ENCODE measurements at regions not wholly inside any gene's neighbourhood (a gene's known extent, or its start where the extent isn't known, plus 50 kb on each side); places are given as distances from the start of the nearest gene placed in this dataset.

GRCh38 chr11:100484948-100485347 lies 202.1 kb upstream of the ARHGAP42 start:
- CTCF ChIA-PET: no interaction called here
- no peak for DNase-seq (ENCODE audit: low read depth, low spot score)
- POLR2A ChIA-PET: no interaction called here
- no peak for TF ChIP-seq CTCF (IDR thresholded peaks at IDR 0.05; ENCODE audit: insufficient read depth, low read length, missing control alignments)
- H3K4me3 ChIP-seq (ENCODE audit: low read depth, low read length): no peak overlapping the region

GRCh38 chr11:100498780-100499179 lies 188.3 kb upstream of the ARHGAP42 start:
- no peak overlapping the region for H3K4me3 ChIP-seq (ENCODE audit: low read depth, low read length)
- no peak for TF ChIP-seq CTCF (IDR thresholded peaks at IDR 0.05; ENCODE audit: insufficient read depth, low read length, missing control alignments)
- POLR2A ChIA-PET: no interaction called here
- CTCF ChIA-PET: no interaction called here
- no peak for DNase-seq (ENCODE audit: low read depth, low spot score)

GRCh38 chr11:100501450-100501849 lies 185.6 kb upstream of the ARHGAP42 start:
- no peak overlapping the region for H3K4me3 ChIP-seq (ENCODE audit: low read depth, low read length)
- no peak for DNase-seq (ENCODE audit: low read depth, low spot score)
- ChIA-PET CTCF (no interaction called here), POLR2A (no interaction called here)
- no peak for TF ChIP-seq CTCF (IDR thresholded peaks at IDR 0.05; ENCODE audit: insufficient read depth, low read length, missing control alignments)

- TF ChIP-seq CTCF (IDR thresholded peaks at IDR 0.05; ENCODE audit: insufficient read depth, low read length, missing control alignments): no peak
- CTCF ChIA-PET: no interaction called here
- no peak for DNase-seq (ENCODE audit: low read depth, low spot score)
- no peak overlapping the region for H3K4me3 ChIP-seq (ENCODE audit: low read depth, low read length)
- POLR2A ChIA-PET: no interaction called here
Observed at GRCh38 chr11:100512475-100512874, 174.6 kb upstream of the ARHGAP42 start.

- DNase-seq (ENCODE audit: low read depth, low spot score): no peak
- POLR2A ChIA-PET: no interaction called here
- TF ChIP-seq CTCF (IDR thresholded peaks at IDR 0.05; ENCODE audit: insufficient read depth, low read length, missing control alignments): no peak
- H3K4me3 ChIP-seq (ENCODE audit: low read depth, low read length): no peak overlapping the region
- CTCF ChIA-PET: no interaction called here
Observed at GRCh38 chr11:100515087-100515486, 172.0 kb upstream of the ARHGAP42 start.

GRCh38 chr11:100525197-100525596 lies 161.9 kb upstream of the ARHGAP42 start:
- H3K4me3 ChIP-seq (ENCODE audit: low read depth, low read length): no peak overlapping the region
- ChIA-PET POLR2A (no interaction called here), CTCF (no interaction called here)
- TF ChIP-seq CTCF (IDR thresholded peaks at IDR 0.05; ENCODE audit: insufficient read depth, low read length, missing control alignments): no peak
- DNase-seq (ENCODE audit: low read depth, low spot score): no peak
